ENCODE measurements at regions not wholly inside any gene's neighbourhood (a gene's known extent, or its start where the extent isn't known, plus 50 kb on each side); places are given as distances from the start of the nearest gene placed in this dataset.
"Not testable (repeated sequence)": the region's sequence is repeated elsewhere in the genome, so short reads cannot be mapped to it uniquely, and the experiment has no call there.

GRCh38 chr13:61215116-61215515, 200.5 kb downstream of the PCDH20 start:
- DNase-seq (ENCODE audit: low spot score) = no peak

DNA sequence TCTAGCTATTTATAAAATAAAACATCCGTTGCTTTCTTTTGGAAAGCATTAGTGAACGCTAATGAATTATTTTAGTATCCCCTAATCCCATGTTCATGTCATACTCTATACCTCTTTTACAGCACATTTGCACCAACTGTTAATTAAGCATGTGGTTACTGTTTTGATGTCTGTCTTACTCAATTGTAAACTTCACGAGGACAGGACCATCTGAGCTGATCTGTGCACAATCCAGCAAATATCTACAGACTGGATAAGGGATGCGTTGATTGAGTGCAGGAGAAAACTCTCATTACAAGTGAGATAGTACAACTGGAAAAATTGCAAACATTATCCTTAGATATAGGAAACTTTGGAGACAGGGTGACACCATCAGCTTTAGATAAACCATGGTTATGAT, 201.1 kb downstream of the PCDH20 start:
- no peak for DNase-seq (ENCODE audit: low spot score)

DNA sequence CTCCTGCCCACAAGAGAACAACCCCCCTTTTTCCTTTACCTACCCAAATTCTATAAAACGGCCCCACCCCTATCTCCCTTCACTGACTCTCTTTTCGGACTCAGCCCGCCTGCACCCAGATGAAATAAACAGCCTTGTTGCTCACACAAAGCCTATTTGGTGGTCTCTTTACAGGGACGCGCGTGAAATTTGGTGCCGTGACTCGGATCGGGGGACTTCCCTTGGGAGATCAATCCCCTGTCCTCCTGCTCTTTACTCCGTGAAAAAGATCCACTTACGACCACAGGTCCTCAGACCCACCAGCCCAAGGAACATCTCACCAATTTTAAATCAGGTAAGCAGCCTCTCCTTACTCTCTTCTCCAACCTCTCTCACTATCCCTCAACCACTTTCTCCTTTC, 209.8 kb downstream of the PCDH20 start:
- DNase-seq (ENCODE audit: low spot score) = not testable (repeated sequence)

GRCh38 chr13:61204025-61204424, 211.6 kb downstream of the PCDH20 start:
- DNase-seq (ENCODE audit: low spot score) = no peak

- DNase-seq (ENCODE audit: low spot score) = no peak
These were observed 213.6 kb downstream of the PCDH20 start for GRCh38 chr13:61202042-61202441.

- no peak for DNase-seq (ENCODE audit: low spot score)
These were observed 222.8 kb downstream of the PCDH20 start for GRCh38 chr13:61192826-61193225.

DNA sequence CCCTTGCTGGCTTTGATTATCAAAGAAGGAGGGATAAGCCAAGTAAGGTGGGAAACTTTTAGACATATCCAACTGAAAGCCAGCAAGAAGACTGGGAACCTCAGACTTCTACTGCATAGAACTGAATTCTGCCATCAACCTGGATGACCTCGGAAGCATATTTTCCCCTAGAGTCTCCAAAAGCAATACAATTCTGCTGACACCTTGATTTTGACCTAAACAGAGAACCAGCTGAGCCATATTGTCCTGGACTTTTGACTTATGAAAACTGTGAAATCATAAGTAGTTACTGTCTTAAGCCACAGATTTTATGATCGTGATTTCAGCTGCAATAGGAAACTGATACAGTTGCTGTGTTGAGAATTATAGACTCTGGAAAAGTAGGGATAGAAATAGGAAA, 227.6 kb downstream of the PCDH20 start:
- DNase-seq (ENCODE audit: low spot score) = no peak

GRCh38 chr13:61187471-61187870, 228.2 kb downstream of the PCDH20 start:
- DNase-seq (ENCODE audit: low spot score) = no peak

GRCh38 chr13:61183670-61184069, 232.0 kb downstream of the PCDH20 start:
- DNase-seq (ENCODE audit: low spot score) = no peak

GRCh38 chr13:61180234-61180633, 235.4 kb downstream of the PCDH20 start:
- DNase-seq (ENCODE audit: low spot score) = no peak

DNA sequence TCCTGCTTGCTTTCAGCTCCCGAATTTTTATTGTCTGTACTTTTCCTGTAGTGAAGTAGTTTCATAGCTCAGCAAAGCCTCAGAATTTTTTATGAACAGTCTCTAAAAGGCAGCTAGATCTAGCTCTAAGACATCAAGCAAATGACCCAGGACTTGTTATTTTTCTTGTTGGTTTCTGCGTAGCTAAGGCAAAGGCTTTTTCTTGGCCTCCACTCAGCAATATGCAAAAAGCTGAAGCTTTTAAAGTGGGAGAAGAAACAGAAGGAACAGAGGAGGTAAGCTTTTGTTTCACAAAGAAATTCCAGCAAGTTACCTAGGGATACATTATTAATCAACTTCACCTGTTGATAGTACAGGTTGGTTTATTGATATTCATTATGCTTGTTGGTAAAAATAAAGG, 235.9 kb downstream of the PCDH20 start:
- DNase-seq (ENCODE audit: low spot score) = no peak

DNA sequence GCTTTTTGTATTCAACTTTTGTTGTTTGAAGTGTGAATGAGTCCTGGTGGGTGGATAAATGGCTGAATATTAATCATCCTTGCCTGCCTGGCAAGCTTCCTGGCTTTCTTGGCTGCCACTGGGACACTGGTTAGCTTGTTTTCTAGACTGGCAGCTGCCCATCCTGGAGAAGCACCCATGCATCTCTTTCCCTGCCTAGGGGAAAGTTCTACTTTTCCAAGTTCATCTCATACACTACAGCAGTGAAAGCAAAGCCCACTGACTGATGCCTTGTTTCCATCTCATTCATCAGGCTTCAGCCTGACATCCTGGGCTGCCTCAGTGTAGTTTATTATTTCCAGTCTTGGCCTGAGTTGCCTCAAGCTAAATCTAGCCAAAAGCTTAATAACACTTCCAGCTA, 244.8 kb downstream of the PCDH20 start:
- peak; percentile 8 for DNase-seq (ENCODE audit: low spot score)

GRCh38 chr13:61162636-61163035, 253.0 kb downstream of the PCDH20 start:
- no peak for DNase-seq (ENCODE audit: low spot score)

DNA sequence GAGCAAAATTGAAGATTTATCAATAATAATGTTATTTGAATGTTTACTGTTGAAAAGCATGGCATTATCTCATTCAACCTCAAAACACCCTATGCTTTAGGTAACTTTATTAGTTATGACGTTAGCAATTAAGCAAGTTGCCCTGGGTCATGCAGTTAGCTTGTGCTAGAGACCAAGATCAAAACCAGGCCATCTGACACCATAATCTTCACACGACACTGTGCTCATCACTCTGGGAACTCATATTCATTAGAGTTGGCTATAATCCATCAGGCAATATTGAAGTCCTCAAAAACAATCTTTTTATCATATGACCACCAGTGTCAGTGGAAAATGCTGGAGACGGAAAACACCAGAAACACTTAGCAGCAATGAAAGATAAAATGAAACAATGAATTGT, 253.5 kb downstream of the PCDH20 start:
- no peak for DNase-seq (ENCODE audit: low spot score)

DNA sequence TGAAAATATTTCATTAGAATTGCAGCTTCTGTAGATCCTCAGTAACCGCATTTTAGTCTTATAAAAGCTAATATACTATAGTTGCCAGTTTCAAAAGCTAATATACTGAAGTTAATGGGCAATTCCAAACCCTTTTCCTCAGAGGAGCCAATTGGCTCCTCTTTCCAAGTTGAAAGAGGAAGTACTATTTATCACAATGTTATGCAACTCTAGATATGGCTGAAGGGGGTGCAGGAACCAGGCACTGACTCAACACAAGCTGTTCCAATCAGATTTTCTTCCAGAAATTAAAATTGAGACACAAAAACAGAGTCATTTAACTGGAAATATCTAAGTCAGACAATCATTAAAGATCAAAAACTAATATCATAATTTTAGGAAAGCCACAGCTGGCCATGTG, 258.9 kb downstream of the PCDH20 start:
- DNase-seq (ENCODE audit: low spot score) = no peak

GRCh38 chr13:61151062-61151461, 264.6 kb downstream of the PCDH20 start:
- DNase-seq (ENCODE audit: low spot score) = no peak

- no peak for DNase-seq (ENCODE audit: low spot score)
These were observed 266.3 kb downstream of the PCDH20 start for GRCh38 chr13:61149331-61149730.

DNA sequence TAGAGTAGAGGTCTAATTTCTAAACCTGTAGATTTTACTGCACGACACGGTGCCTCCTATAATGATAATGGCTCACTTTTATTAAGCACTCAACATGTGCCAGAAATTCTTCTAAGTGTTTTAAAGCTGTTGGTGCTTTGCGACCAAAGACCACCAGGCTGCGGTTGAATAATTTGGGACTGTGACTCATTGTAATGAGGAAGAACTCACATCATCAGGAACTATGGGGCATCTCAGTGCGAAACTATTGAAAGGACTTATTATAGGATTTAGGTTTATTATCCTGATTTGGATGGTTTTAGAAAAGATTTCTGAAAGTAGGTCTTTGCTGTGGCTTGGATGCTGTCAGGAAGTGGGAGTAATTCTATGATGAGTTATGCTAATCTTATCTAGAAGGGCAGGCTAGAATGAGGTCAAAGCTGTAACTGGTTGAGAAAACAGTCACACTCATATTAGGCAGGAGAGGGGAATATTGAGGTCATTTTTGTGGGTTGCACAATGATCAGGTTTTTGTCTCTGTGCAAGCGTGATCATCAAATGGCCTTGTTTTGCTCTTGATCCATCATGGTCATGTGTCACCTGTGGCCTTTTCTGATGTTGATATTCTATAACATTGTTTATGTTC, 266.8 kb downstream of the PCDH20 start:
- DNase-seq (ENCODE audit: low spot score) = no peak

DNA sequence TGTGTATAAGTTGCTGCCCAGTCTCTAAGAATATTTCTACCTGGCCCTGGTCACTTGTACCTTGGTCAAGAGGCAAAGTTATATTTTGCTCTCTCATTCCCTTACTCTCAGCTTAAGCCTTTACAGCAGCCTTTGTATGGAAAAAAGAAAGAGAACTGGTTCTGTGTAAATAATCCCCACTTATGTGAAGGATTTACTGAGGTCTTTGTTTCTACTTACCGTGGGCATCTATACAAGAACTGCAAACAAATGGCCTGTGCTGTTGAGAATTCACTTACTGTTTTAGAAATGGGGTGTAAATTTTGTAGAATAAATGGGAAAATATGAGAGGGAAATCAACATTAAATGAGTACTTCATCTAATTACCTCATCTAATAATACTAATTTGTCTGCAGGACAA, 267.4 kb downstream of the PCDH20 start:
- DNase-seq (ENCODE audit: low spot score) = no peak

- DNase-seq (ENCODE audit: low spot score) = no peak
These were observed 269.1 kb downstream of the PCDH20 start for GRCh38 chr13:61146571-61146970.

DNA sequence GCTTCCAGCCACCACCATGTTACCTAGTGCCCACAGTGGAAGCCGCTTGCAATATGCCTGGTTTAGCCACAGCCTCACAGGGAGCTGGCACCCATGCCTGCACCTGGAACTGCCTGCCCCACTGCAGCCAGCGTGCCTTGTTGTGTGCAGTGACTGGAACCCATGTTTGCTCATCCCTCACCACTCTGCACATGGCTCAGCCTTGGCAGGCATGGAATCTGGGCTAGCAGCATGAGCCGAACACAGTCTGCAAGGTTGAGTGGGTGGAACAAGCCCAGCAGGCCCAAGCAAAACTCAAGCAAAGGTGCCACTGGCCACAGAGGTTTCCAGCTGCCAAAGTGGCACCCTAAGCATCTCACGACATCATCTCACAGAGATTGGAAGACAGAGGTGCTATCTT, 269.5 kb downstream of the PCDH20 start:
- DNase-seq (ENCODE audit: low spot score) = no peak

DNA sequence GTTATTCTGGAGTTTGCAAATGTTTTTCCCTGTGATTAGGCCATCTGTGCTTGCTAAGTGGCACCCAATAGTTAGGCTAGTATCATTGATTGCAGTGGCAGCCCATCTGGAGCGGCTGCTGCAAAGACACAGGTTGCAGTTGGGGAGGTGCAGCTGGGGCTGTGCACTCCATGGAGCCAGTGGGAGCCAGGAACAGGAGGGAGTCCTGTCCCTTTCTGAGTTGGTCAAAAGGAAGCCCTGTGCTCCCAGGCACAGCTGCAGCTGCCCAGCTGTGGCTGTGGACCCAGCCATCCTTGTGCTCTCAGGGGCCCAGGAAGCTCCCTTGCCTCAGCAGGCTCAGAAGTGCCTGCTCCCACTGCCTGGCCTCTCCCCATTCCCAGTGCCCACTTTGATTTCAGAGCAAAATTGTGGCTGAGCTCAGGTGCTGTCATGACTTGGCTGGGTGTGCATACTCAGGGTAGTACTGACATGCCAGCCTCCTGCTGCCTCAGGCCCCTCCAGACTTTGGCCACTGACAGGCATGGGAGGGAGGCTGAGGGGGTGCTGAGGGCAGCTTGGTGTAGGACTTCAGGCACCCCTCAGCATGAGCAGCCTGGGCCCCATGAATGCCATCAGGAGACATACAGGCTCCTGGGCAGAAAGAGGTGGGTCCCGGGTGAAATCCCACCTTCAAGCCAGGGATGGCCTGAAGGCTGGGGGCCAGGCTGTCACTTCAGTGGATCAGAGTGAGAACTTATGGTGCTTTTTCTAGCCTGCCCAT, 270.6 kb downstream of the PCDH20 start:
- no peak for DNase-seq (ENCODE audit: low spot score)

- peak; percentile 35 for DNase-seq (ENCODE audit: low spot score)
These were observed 271.3 kb downstream of the PCDH20 start for GRCh38 chr13:61144301-61144700.

GRCh38 chr13:61142506-61142905, 273.1 kb downstream of the PCDH20 start:
- DNase-seq (ENCODE audit: low spot score) = peak; percentile 94

All from cerebellar cortex (tissue), 1 donor.